ENCODE measurements at regions not wholly inside any gene's neighbourhood (a gene's known extent, or its start where the extent isn't known, plus 50 kb on each side); places are given as distances from the start of the nearest gene placed in this dataset.

DNA sequence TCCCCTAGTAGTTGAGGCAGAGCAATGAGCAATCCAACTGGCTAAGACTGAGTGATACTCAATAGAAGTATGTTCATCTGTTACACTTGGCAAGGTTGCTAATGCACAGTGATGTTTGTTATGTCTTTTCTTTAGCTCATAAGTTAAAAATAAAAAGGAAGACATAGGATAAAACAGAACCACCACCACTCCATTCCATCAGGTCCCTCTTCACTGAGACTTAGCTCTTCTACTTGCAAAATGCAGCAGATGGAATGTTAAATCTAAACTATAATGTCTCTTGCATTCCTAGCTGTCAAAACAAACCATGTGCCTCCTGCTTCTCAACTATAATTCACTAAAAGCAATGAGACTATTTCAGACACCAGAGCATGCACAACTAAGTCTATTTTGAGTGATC is 265.6 kb upstream of the UBE2E2 start:
- no peak for DNase-seq
- Histone ChIP-seq H3K36me3 (no peaks in the 10 kb centered on the region), H3K27me3 (no peaks in the 10 kb centered on the region), H3K27ac (no peak overlapping the region), H3K4me3 (no peak overlapping the region), H3K4me1 (no peaks in the 10 kb centered on the region), H3K9me3 (no peaks in the 10 kb centered on the region)
- intact Hi-C loops (cut with DNase I; ENCODE audit: low total_unique reads): no loop called here
- TF ChIP-seq, protein P1, sequence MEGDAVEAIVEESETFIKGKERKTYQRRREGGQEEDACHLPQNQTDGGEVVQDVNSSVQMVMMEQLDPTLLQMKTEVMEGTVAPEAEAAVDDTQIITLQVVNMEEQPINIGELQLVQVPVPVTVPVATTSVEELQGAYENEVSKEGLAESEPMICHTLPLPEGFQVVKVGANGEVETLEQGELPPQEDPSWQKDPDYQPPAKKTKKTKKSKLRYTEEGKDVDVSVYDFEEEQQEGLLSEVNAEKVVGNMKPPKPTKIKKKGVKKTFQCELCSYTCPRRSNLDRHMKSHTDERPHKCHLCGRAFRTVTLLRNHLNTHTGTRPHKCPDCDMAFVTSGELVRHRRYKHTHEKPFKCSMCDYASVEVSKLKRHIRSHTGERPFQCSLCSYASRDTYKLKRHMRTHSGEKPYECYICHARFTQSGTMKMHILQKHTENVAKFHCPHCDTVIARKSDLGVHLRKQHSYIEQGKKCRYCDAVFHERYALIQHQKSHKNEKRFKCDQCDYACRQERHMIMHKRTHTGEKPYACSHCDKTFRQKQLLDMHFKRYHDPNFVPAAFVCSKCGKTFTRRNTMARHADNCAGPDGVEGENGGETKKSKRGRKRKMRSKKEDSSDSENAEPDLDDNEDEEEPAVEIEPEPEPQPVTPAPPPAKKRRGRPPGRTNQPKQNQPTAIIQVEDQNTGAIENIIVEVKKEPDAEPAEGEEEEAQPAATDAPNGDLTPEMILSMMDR (IDR thresholded peaks at IDR 0.05): no peak

DNA sequence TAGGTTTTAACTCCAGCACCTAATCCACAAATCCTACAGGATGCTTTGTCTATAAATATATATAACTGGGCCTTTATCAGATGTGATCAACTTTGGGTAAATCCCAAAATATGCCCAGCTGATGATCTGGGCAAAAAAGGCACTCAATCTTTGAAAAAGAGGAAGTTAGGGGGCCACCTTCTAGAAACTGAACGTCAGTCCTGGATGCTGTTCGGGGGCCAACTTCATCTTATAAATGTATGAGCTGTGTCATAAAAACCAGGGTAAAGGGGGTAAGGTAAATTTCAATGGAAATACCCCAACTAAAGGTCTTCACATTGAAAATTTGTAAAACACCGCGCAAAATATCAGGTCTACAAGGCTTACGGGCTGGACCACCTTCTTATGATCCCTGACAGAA is 264.4 kb upstream of the UBE2E2 start:
- Histone ChIP-seq H3K27me3 (no peaks in the 10 kb centered on the region), H3K36me3 (no peaks in the 10 kb centered on the region), H3K4me1 (no peaks in the 10 kb centered on the region), H3K27ac (no peak overlapping the region), H3K4me3 (no peak overlapping the region), H3K9me3 (no peaks in the 10 kb centered on the region)
- TF ChIP-seq, protein P1 (IDR thresholded peaks at IDR 0.05): no peak
- intact Hi-C loops (cut with DNase I; ENCODE audit: low total_unique reads): no loop called here
- no peak for DNase-seq

DNA sequence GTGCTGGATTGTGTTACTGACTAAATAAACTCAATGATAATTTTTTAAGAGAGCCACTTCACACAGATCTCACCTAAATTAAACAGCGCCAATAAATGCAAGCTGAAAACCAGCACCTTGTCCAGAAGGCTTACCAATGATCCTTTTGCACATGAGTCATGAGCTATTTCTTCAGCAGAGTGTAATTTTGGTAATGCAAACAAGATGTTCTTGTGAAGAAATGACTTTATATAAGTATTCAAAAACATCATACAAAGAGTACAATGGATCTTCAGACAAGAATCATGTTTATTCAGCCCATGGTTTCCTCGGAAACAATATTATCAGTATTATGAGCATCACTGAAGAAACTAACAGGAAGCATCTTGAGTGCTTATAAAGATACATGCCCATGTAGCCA is 263.8 kb upstream of the UBE2E2 start:
- Histone ChIP-seq H3K9me3 (no peaks in the 10 kb centered on the region), H3K27me3 (no peaks in the 10 kb centered on the region), H3K4me3 (no peak overlapping the region), H3K36me3 (no peaks in the 10 kb centered on the region), H3K4me1 (no peaks in the 10 kb centered on the region), H3K27ac (no peak overlapping the region)
- DNase-seq: no peak
- intact Hi-C loops (cut with DNase I; ENCODE audit: low total_unique reads): no loop called here
- TF ChIP-seq, protein P1 (IDR thresholded peaks at IDR 0.05): no peak

DNA sequence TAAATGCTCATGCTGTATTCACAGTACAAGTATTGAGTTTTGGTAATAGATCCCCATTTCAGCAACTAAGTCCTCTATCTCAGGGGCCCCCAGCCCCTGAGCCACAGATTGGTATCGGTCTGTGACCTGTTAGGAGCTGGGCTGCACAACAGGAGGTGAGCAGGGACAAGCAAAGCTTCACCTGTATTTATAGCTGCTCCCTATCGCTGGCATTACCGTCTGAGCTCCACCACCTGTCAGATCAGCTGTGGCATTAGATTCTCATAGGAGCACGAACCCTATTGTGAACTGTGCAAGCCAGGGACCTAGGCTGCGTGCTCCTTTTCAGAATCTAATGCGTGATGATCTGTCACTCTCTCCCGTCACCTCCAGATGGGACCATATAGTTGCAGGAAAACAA is 262.8 kb upstream of the UBE2E2 start:
- TF ChIP-seq, protein P1 (IDR thresholded peaks at IDR 0.05): no peak
- H3K9me3 ChIP-seq: no peaks in the 10 kb centered on the region
- intact Hi-C loops (cut with DNase I; ENCODE audit: low total_unique reads): no loop called here
- H3K27me3 ChIP-seq: no peaks in the 10 kb centered on the region
- no peak for DNase-seq
- no peaks in the 10 kb centered on the region for H3K4me1 ChIP-seq
- no peak overlapping the region for H3K27ac ChIP-seq
- no peak overlapping the region for H3K4me3 ChIP-seq
- no peaks in the 10 kb centered on the region for H3K36me3 ChIP-seq

DNA sequence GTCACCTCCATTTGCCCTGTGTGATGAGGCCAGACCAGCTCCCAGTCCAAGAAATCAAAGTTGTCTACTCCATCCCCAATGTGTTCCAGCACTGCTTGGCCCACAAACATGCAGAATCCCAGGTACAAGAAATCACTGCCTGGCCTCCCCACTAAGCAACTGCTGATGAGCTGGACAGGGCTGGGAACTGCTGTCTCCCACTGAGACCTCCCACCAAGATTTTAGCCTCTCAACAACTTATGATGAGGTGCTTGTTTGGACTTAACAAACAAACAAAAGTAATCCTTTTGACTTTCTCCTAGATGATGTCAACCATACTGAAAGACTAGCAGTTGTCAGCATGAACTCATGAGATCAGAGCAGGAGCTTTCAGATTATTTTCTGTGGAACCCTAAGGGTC is 260.1 kb upstream of the UBE2E2 start:
- no peaks in the 10 kb centered on the region for H3K9me3 ChIP-seq
- no peak overlapping the region for H3K27ac ChIP-seq
- no peaks in the 10 kb centered on the region for H3K27me3 ChIP-seq
- no peaks in the 10 kb centered on the region for H3K4me1 ChIP-seq
- DNase-seq: no peak
- intact Hi-C loops (cut with DNase I; ENCODE audit: low total_unique reads): no loop called here
- no peak overlapping the region for H3K4me3 ChIP-seq
- no peaks in the 10 kb centered on the region for H3K36me3 ChIP-seq
- TF ChIP-seq, protein P1 (IDR thresholded peaks at IDR 0.05): no peak

DNA sequence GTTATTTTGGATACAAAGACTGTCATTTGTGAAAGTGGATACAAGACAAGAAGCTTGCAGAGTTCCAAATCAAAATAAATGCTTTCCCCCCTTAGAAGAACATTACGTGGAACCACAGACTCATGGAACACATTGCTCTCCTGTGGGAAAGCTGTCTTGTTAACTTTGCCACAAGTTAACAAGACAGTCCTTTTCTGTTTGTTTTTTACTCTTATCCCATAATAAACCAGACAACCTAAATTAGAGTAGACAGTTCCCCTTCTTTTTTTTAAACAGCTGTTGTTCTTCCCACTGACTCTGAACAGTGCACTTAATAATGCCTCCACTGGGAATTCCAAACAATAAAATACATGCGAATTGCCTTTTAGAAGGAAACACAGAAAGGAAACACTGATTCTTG is 255.3 kb upstream of the UBE2E2 start:
- Histone ChIP-seq H3K4me3 (no peak overlapping the region), H3K27me3 (no peaks in the 10 kb centered on the region), H3K4me1 (no peaks in the 10 kb centered on the region), H3K36me3 (no peaks in the 10 kb centered on the region), H3K27ac (no peak overlapping the region), H3K9me3 (no peaks in the 10 kb centered on the region)
- TF ChIP-seq, protein P1 (IDR thresholded peaks at IDR 0.05): no peak
- no peak for DNase-seq
- intact Hi-C loops (cut with DNase I; ENCODE audit: low total_unique reads): no loop called here

Measured in tibial artery (tissue), 4 donors.